ENCODE measurements at regions not wholly inside any gene's neighbourhood (a gene's known extent, or its start where the extent isn't known, plus 50 kb on each side); places are given as distances from the start of the nearest gene placed in this dataset.

GRCh38 chr5:162806195-162806594 is 631.2 kb upstream of the CCNG1 start:
- H3K27me3 ChIP-seq (ENCODE audit: low read length) = no peaks in the 10 kb centered on the region
- no peaks in the 10 kb centered on the region for H4K20me1 ChIP-seq (ENCODE audit: low read depth, low read length)
- H3K9me3 ChIP-seq (ENCODE audit: insufficient read depth, low read length) = no peaks in the 10 kb centered on the region
- H3K79me2 ChIP-seq (ENCODE audit: insufficient read depth, low read length) = no peaks in the 10 kb centered on the region
- H3K36me3 ChIP-seq (ENCODE audit: low read length) = no peaks in the 10 kb centered on the region
- H3K9me2 ChIP-seq (replicated peaks; ENCODE audit: insufficient read depth, low read length) = 0 out of 2 replicates have a peak, but pooled peaks cover 2% of the 10 kb centered on the region
- H3K9ac ChIP-seq (ENCODE audit: low read length) = no peak overlapping the region
- H3F3A ChIP-seq (ENCODE audit: insufficient read depth) = no peaks in the 10 kb centered on the region
- TF ChIP-seq EZH2phosphoT487 (conservative IDR thresholded peaks at IDR 0.05; ENCODE audit: low read length) (no peak), CTCF (IDR thresholded peaks at IDR 0.05; ENCODE audit: insufficient read depth, low read length, poor library complexity, severe bottlenecking) (no peak)
- no peak overlapping the region for H3K27ac ChIP-seq (ENCODE audit: low read depth, low read length)
- H3K4me3 ChIP-seq (ENCODE audit: insufficient read depth, low read length, poor library complexity, severe bottlenecking) = no peak overlapping the region
- H2AFZ ChIP-seq (ENCODE audit: low read depth, low read length, severe bottlenecking) = no peak overlapping the region
- H3K4me2 ChIP-seq (ENCODE audit: low read depth, low read length, poor library complexity, severe bottlenecking) = no peak overlapping the region

- Histone ChIP-seq H3F3A (ENCODE audit: insufficient read depth) (no peaks in the 10 kb centered on the region), H3K27ac (ENCODE audit: low read depth, low read length) (no peak overlapping the region), H3K36me3 (ENCODE audit: low read length) (no peaks in the 10 kb centered on the region), H3K9me3 (ENCODE audit: insufficient read depth, low read length) (no peaks in the 10 kb centered on the region), H3K9ac (ENCODE audit: low read length) (no peak overlapping the region), H3K79me2 (ENCODE audit: insufficient read depth, low read length) (no peaks in the 10 kb centered on the region), H3K27me3 (ENCODE audit: low read length) (no peaks in the 10 kb centered on the region), H3K9me2 (replicated peaks; ENCODE audit: insufficient read depth, low read length) (0 out of 2 replicates have a peak, but pooled peaks cover 3% of the 10 kb centered on the region), H4K20me1 (ENCODE audit: low read depth, low read length) (no peaks in the 10 kb centered on the region), H3K4me3 (ENCODE audit: insufficient read depth, low read length, poor library complexity, severe bottlenecking) (no peak overlapping the region), H2AFZ (ENCODE audit: low read depth, low read length, severe bottlenecking) (no peak overlapping the region), H3K4me2 (ENCODE audit: low read depth, low read length, poor library complexity, severe bottlenecking) (no peak overlapping the region)
- TF ChIP-seq EZH2phosphoT487 (conservative IDR thresholded peaks at IDR 0.05; ENCODE audit: low read length) = no peak
- no peak for TF ChIP-seq CTCF (IDR thresholded peaks at IDR 0.05; ENCODE audit: insufficient read depth, low read length, poor library complexity, severe bottlenecking)
Observed at GRCh38 chr5:162811071-162811470, 626.3 kb upstream of the CCNG1 start.

- TF ChIP-seq CTCF (IDR thresholded peaks at IDR 0.05; ENCODE audit: insufficient read depth, low read length, poor library complexity, severe bottlenecking) (no peak), EZH2phosphoT487 (conservative IDR thresholded peaks at IDR 0.05; ENCODE audit: low read length) (no peak)
- H3K27ac ChIP-seq (ENCODE audit: low read depth, low read length) = no peak overlapping the region
- no peaks in the 10 kb centered on the region for H4K20me1 ChIP-seq (ENCODE audit: low read depth, low read length)
- H3K4me2 ChIP-seq (ENCODE audit: low read depth, low read length, poor library complexity, severe bottlenecking) = no peak overlapping the region
- no peak overlapping the region for H2AFZ ChIP-seq (ENCODE audit: low read depth, low read length, severe bottlenecking)
- no peaks in the 10 kb centered on the region for H3K9me3 ChIP-seq (ENCODE audit: insufficient read depth, low read length)
- no peaks in the 10 kb centered on the region for H3K9me2 ChIP-seq (replicated peaks; ENCODE audit: insufficient read depth, low read length)
- H3K4me3 ChIP-seq (ENCODE audit: insufficient read depth, low read length, poor library complexity, severe bottlenecking) = no peak overlapping the region
- no peak overlapping the region for H3K9ac ChIP-seq (ENCODE audit: low read length)
- no peaks in the 10 kb centered on the region for H3K79me2 ChIP-seq (ENCODE audit: insufficient read depth, low read length)
- H3K27me3 ChIP-seq (ENCODE audit: low read length) = no peaks in the 10 kb centered on the region
- no peaks in the 10 kb centered on the region for H3K36me3 ChIP-seq (ENCODE audit: low read length)
- no peaks in the 10 kb centered on the region for H3F3A ChIP-seq (ENCODE audit: insufficient read depth)
Observed at GRCh38 chr5:162816816-162817215, 620.6 kb upstream of the CCNG1 start.

Data from SU-DHL-6 (cell line).